D721Med (cell line): ENCODE measurements at regions not wholly inside any gene's neighbourhood (a gene's known extent, or its start where the extent isn't known, plus 50 kb on each side); places are given as distances from the start of the nearest gene placed in this dataset.
"Not testable (repeated sequence)": the region's sequence is repeated elsewhere in the genome, so short reads cannot be mapped to it uniquely, and the experiment has no call there.

Experiments
- DNase-seq: peaks from one replicate; pipeline ENCODE4 v3.0.0; 2011; ENCODE audit warnings: low spot score; ENCODE audit not compliant: insufficient read length
- FAIRE-seq: peaks from 2 replicates; lab custom pipeline; 2011; peaks lifted over from hg19 to GRCh38; lab: Jason Lieb, UNC
- CTCF ChIP-seq: IDR thresholded peaks from 2 replicates; pipeline ENCODE4 v1.5.1; 2012; ENCODE audit warnings: mild to moderate bottlenecking, control low read depth; ENCODE audit not compliant: insufficient read depth; ENCODE audit errors: missing control alignments

- TF ChIP-seq CTCF, result no peak
- FAIRE-seq, result no peak
- no peak for DNase-seq
Measured at GRCh38 chr12:46065412-46066166, 75.2 kb upstream of the SCAF11 start.

- TF ChIP-seq CTCF, result no peak
- FAIRE-seq (no peak), DNase-seq (no peak)
Measured at GRCh38 chr12:46064548-46064947, 74.2 kb upstream of the SCAF11 start.

- not testable (repeated sequence) for DNase-seq, FAIRE-seq
Measured at GRCh38 chr12:46058697-46059096, 68.3 kb upstream of the SCAF11 start.

GRCh38 chr12:46050805-46051204 lies 60.4 kb upstream of the SCAF11 start:
- FAIRE-seq, result no peak

GRCh38 chr12:46049665-46050064 lies 59.3 kb upstream of the SCAF11 start:
- TF ChIP-seq CTCF, result no peak
- DNase-seq, result no peak
- no peak for FAIRE-seq

More at GRCh38 chr12:46050805-46051204, 60.4 kb upstream of the SCAF11 start:
- no peak for TF ChIP-seq CTCF
- DNase-seq, result no peak

GRCh38 chr12:46046436-46046835 lies 56.1 kb upstream of the SCAF11 start:
- no peak for TF ChIP-seq CTCF
- no peak for DNase-seq
- FAIRE-seq, result no peak

- FAIRE-seq, result no peak
- no peak for DNase-seq
Measured at GRCh38 chr12:46043972-46044520, 53.7 kb upstream of the SCAF11 start.

More at GRCh38 chr12:46043972-46044520, 53.7 kb upstream of the SCAF11 start:
- TF ChIP-seq CTCF, result no peak
